HUES48 (cell line): ENCODE measurements at regions not wholly inside any gene's neighbourhood (a gene's known extent, or its start where the extent isn't known, plus 50 kb on each side); places are given as distances from the start of the nearest gene placed in this dataset.

Experiments
- H3K27ac ChIP-seq: one replicate; pipeline ENCODE4 v1.7.0; 2013; ENCODE audit warnings: low read depth, low read length, inconsistent platforms
- H3K27me3 ChIP-seq: 2 replicates; pipeline ENCODE4 v1.6.1; 2013; ENCODE audit warnings: mild to moderate bottlenecking, low read length; ENCODE audit not compliant: control insufficient read depth, insufficient read depth
- H3K36me3 ChIP-seq: 2 replicates; pipeline ENCODE4 v1.6.1; 2013; ENCODE audit warnings: low read length; ENCODE audit not compliant: control insufficient read depth, insufficient read depth
- H3K4me1 ChIP-seq: 2 replicates; pipeline ENCODE4 v1.6.1; 2013; ENCODE audit warnings: mild to moderate bottlenecking, low read length; ENCODE audit not compliant: control insufficient read depth, insufficient read depth
- H3K4me3 ChIP-seq: 2 replicates; pipeline ENCODE4 v1.5.1; 2013; ENCODE audit warnings: mild to moderate bottlenecking, low read depth, low read length
- H3K9ac ChIP-seq: 2 replicates; pipeline ENCODE4 v1.6.1; 2013; ENCODE audit warnings: mild to moderate bottlenecking, low read depth, low read length, moderate library complexity
- H3K9me3 ChIP-seq: 2 replicates; pipeline ENCODE4 v1.6.1; 2013; ENCODE audit warnings: low read length; ENCODE audit not compliant: control insufficient read depth, insufficient read depth

- Histone ChIP-seq H3K36me3 (no peaks in the 10 kb centered on the region), H3K27me3 (no peaks in the 10 kb centered on the region), H3K9ac (no peak overlapping the region), H3K4me1 (no peaks in the 10 kb centered on the region), H3K27ac (no peak overlapping the region), H3K4me3 (no peak overlapping the region), H3K9me3 (peaks cover 3% of the 10 kb centered on the region; the same call in 1 of the 2 replicates)
Measured at GRCh38 chr2:105526000-105526925, 127.4 kb upstream of the FHL2 start.

- Histone ChIP-seq H3K4me1 (no peaks in the 10 kb centered on the region), H3K9ac (no peak overlapping the region), H3K36me3 (no peaks in the 10 kb centered on the region), H3K27ac (no peak overlapping the region), H3K9me3 (peaks cover 3% of the 10 kb centered on the region; the same call in 1 of the 2 replicates), H3K4me3 (no peak overlapping the region), H3K27me3 (no peaks in the 10 kb centered on the region)
Measured at GRCh38 chr2:105525201-105525600, 126.3 kb upstream of the FHL2 start.

- no peak overlapping the region for H3K27ac ChIP-seq
- no peaks in the 10 kb centered on the region for H3K4me1 ChIP-seq
- no peaks in the 10 kb centered on the region for H3K36me3 ChIP-seq
- peaks cover 3% of the 10 kb centered on the region; the same call in 1 of the 2 replicates for H3K9me3 ChIP-seq
- no peak overlapping the region for H3K9ac ChIP-seq
- H3K27me3 ChIP-seq: no peaks in the 10 kb centered on the region
- H3K4me3 ChIP-seq: no peak overlapping the region
Measured at GRCh38 chr2:105522645-105523044, 123.8 kb upstream of the FHL2 start.

- Histone ChIP-seq H3K36me3 (no peaks in the 10 kb centered on the region), H3K9me3 (peaks cover 3% of the 10 kb centered on the region; the same call in 1 of the 2 replicates), H3K27ac (no peak overlapping the region), H3K4me3 (no peak overlapping the region), H3K27me3 (no peaks in the 10 kb centered on the region), H3K9ac (no peak overlapping the region), H3K4me1 (no peaks in the 10 kb centered on the region)
Measured at GRCh38 chr2:105521616-105522015, 122.8 kb upstream of the FHL2 start.

GRCh38 chr2:105521176-105521575 lies 122.3 kb upstream of the FHL2 start:
- H3K27ac ChIP-seq: no peak overlapping the region
- no peak overlapping the region for H3K4me3 ChIP-seq
- peaks cover 3% of the 10 kb centered on the region; the same call in 1 of the 2 replicates for H3K9me3 ChIP-seq
- no peaks in the 10 kb centered on the region for H3K27me3 ChIP-seq
- H3K36me3 ChIP-seq: no peaks in the 10 kb centered on the region
- no peak overlapping the region for H3K9ac ChIP-seq
- no peaks in the 10 kb centered on the region for H3K4me1 ChIP-seq

GRCh38 chr2:105519516-105519915 lies 120.7 kb upstream of the FHL2 start:
- Histone ChIP-seq H3K27ac (no peak overlapping the region), H3K36me3 (no peaks in the 10 kb centered on the region), H3K4me3 (no peak overlapping the region), H3K9ac (no peak overlapping the region), H3K27me3 (no peaks in the 10 kb centered on the region), H3K9me3 (no peaks in the 10 kb centered on the region), H3K4me1 (no peaks in the 10 kb centered on the region)

- H3K4me3 ChIP-seq: no peak overlapping the region
- H3K9me3 ChIP-seq: no peaks in the 10 kb centered on the region
- no peak overlapping the region for H3K9ac ChIP-seq
- no peaks in the 10 kb centered on the region for H3K27me3 ChIP-seq
- H3K36me3 ChIP-seq: no peaks in the 10 kb centered on the region
- no peak overlapping the region for H3K27ac ChIP-seq
- no peaks in the 10 kb centered on the region for H3K4me1 ChIP-seq
Measured at GRCh38 chr2:105518897-105519296, 120.0 kb upstream of the FHL2 start.

- Histone ChIP-seq H3K4me3 (no peak overlapping the region), H3K27me3 (no peaks in the 10 kb centered on the region), H3K9me3 (no peaks in the 10 kb centered on the region), H3K27ac (no peak overlapping the region), H3K4me1 (no peaks in the 10 kb centered on the region), H3K9ac (no peak overlapping the region), H3K36me3 (no peaks in the 10 kb centered on the region)
Measured at GRCh38 chr2:105517814-105518705, 119.2 kb upstream of the FHL2 start.

GRCh38 chr2:105515581-105516415 lies 116.9 kb upstream of the FHL2 start:
- H3K36me3 ChIP-seq: no peaks in the 10 kb centered on the region
- no peaks in the 10 kb centered on the region for H3K4me1 ChIP-seq
- H3K4me3 ChIP-seq: no peak overlapping the region
- H3K27ac ChIP-seq: no peak overlapping the region
- no peak overlapping the region for H3K9ac ChIP-seq
- no peaks in the 10 kb centered on the region for H3K9me3 ChIP-seq
- H3K27me3 ChIP-seq: no peaks in the 10 kb centered on the region

GRCh38 chr2:105514576-105514975 lies 115.7 kb upstream of the FHL2 start:
- Histone ChIP-seq H3K36me3 (no peaks in the 10 kb centered on the region), H3K27me3 (no peaks in the 10 kb centered on the region), H3K4me3 (no peak overlapping the region), H3K27ac (no peak overlapping the region), H3K4me1 (no peaks in the 10 kb centered on the region), H3K9me3 (no peaks in the 10 kb centered on the region), H3K9ac (no peak overlapping the region)
